ENCODE measurements at regions not wholly inside any gene's neighbourhood (a gene's known extent, or its start where the extent isn't known, plus 50 kb on each side); places are given as distances from the start of the nearest gene placed in this dataset.

DNA sequence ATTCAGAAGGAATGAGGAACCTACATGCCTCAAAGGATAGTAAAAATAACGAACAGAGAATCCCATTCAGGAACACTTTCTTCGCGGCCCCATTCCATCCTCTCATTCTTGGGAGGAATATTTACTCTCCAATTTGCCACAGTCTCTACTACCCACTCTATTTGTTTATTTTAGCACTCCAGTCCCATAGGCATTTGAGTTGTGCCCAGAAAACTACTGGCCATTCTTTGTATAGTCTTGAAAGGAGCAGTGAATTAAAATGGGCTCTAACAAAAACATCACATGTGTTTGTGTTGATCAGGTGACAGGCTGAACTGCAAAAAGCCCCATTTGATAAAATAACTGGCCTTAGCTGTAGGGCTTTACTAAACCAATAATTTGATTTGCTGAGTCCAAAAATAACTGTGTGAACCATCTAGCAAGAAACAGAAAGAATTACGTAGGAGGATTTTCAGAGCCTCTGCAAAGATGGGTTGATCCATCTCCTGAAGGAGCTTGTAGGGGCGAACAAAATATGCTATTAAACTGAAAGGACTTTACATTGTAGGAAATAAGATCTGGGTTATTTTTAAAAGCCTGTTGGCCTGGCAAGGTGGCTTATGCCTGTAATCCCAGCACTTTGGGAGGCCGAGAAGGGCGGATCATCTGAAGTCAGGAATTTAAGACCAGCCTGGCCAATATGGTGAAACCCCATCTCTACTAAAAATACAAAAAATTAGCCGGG lies 142.3 kb upstream of the CPNE8 start:
- DNase-seq (ENCODE audit: low spot score): no peak

GRCh38 chr12:39044754-39045153 lies 139.4 kb upstream of the CPNE8 start:
- DNase-seq (ENCODE audit: low spot score): no peak

DNA sequence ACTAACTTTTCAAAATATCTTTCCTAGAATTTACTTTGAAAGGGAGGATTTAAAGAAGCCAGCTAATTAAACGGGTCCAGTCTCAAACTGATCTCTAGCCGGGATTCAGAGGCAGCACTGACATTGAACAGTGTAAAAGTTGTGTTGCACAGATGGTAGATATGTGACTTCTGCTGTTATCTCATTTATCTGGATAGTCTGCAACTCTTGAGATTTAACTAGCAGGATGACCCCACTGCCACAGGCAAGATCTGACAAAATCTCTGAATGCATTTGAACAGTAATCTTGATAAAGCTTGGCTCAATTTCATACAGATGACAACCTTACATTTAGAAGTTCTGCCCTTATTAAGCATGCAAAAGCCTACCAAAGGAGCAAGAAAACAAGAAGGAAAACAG lies 138.0 kb upstream of the CPNE8 start:
- no peak for DNase-seq (ENCODE audit: low spot score)

GRCh38 chr12:39040275-39040674 lies 134.9 kb upstream of the CPNE8 start:
- no peak for DNase-seq (ENCODE audit: low spot score)

DNA sequence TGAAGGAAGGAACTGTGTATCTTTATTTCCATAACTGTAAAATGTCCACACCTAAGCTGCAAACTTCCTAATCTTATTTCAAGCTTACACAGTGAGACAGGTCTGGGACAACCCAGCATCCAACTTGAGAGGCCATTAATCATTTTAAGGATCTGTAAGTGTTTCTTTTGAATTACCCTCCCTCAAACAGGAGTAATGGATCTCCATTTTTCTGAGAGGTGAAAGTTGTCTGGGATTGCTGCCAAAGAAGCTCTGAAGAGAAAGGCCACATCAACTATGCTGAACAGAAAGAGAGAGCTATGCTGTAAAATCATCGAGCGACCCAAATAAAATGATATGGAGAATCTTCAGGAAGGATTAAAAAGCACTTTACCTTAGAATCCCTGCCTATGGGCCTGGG lies 131.7 kb upstream of the CPNE8 start:
- DNase-seq (ENCODE audit: low spot score): no peak

DNA sequence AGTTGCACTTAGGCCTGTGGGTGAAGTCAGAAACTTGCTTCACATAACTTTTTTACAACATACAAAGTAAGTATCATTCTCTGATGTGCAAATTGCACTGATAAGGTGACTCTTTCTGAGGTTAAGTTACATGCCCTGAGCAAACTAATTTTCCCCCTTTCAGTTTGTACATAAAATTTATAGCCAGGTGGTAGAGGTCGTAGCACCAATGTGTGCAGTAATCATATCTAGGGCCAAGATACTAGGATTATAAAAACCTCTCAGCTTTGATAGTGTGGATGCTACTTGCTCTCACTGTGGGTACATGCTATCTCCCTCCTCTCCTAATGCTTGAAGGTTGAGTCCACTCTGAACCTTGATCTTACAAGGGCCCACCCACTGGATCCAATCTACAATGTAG lies 130.7 kb upstream of the CPNE8 start:
- no peak for DNase-seq (ENCODE audit: low spot score)

GRCh38 chr12:39033782-39034181 lies 128.4 kb upstream of the CPNE8 start:
- DNase-seq (ENCODE audit: low spot score): no peak

- DNase-seq (ENCODE audit: low spot score): no peak
Measured at GRCh38 chr12:39032448-39032847, 127.1 kb upstream of the CPNE8 start.

DNA sequence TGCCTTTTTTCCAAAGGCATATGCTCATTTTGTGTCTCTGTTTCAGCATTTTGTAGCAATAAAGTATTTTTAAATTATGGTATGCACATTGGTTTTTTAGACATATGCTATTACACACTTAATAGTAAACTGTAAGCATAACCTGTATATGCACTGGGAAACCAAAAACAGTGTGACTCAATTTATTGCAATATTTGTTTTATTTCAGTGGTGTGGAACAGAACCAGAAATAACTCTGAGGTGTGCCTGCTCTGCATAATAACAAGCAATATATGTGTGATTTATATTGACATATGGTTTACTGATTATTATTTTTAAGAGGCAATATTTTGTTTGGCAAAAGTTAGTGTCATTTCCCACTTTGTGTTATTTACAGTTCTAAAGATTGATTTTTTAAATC lies 126.6 kb upstream of the CPNE8 start:
- DNase-seq (ENCODE audit: low spot score): no peak

GRCh38 chr12:39028382-39028781 lies 123.0 kb upstream of the CPNE8 start:
- no peak for DNase-seq (ENCODE audit: low spot score)

DNA sequence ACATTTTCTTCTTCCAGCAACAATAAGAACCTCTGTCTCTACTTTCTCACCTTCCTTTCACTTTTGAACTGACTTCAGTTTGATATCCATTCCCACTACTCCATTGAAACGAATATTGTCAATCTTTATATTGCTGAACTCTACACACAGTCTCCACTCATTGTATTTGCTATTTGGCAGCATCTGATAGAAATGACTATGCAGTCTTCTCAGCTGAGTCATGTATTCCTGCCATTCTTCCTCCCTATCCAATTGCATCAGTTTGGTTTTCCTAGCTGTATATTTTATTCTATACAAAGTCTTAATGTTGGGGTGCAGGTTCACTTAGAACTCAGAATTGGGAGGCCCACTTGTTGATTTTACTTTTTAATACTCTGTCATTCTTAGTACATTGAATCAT lies 107.5 kb upstream of the CPNE8 start:
- no peak for DNase-seq (ENCODE audit: low spot score)

GRCh38 chr12:39011166-39011565 lies 105.8 kb upstream of the CPNE8 start:
- DNase-seq (ENCODE audit: low spot score): no peak

- DNase-seq (ENCODE audit: low spot score): no peak
Measured at GRCh38 chr12:39010406-39010805, 105.0 kb upstream of the CPNE8 start.

DNA sequence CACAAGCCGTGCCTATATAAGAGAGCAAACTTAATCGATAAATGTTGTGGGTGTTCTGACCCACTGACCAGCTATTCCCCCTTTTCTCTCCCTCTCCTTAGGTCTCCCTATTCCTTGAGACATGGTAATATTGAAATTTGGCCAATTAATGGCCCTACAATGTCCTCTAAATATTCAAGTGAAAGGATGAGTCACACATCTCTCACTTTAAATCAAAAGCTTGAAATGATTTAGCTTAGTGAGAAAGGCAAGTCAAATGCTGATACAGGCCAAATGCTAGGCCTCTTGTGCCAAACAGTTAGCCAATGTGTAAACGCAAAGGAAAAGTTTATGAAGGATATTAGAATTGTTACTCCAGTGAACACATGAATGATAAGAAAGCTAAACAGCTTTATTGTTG lies 102.2 kb upstream of the CPNE8 start:
- DNase-seq (ENCODE audit: low spot score): no peak

GRCh38 chr12:39006286-39006685 lies 100.9 kb upstream of the CPNE8 start:
- no peak for DNase-seq (ENCODE audit: low spot score)

- no peak for DNase-seq (ENCODE audit: low spot score)
Measured at GRCh38 chr12:39005671-39006070, 100.3 kb upstream of the CPNE8 start.

DNA sequence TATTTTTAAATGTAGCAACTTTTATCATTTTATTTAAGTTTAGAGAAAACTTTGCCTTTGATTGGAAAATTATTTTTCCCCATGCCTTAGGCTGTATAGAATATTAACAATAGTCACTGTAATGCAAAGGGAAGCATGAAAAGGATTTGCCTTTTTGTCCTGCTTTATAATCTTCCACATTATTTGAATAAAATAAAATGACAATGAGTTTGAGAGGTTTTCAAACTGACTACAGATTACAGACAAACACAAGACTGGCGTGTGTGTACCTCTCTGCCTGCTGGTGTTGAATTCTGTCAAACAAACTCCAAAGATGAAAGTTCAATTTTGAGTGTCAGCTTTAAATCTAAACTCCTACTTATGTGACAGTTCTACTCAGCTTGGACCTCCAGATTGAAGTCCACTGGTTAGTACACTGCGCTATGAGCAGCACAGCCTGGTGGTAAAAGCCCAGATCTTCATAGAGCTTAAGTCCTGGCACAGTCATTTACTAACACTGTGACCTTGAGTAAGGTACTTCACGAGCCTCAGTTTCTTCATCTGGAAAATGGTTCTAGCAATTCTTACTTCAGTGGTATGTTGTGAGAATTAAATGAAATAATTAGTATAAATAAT lies 98.3 kb upstream of the CPNE8 start:
- DNase-seq (ENCODE audit: low spot score): no peak

- DNase-seq (ENCODE audit: low spot score): no peak
Measured at GRCh38 chr12:39000370-39000769, 95.0 kb upstream of the CPNE8 start.

DNA sequence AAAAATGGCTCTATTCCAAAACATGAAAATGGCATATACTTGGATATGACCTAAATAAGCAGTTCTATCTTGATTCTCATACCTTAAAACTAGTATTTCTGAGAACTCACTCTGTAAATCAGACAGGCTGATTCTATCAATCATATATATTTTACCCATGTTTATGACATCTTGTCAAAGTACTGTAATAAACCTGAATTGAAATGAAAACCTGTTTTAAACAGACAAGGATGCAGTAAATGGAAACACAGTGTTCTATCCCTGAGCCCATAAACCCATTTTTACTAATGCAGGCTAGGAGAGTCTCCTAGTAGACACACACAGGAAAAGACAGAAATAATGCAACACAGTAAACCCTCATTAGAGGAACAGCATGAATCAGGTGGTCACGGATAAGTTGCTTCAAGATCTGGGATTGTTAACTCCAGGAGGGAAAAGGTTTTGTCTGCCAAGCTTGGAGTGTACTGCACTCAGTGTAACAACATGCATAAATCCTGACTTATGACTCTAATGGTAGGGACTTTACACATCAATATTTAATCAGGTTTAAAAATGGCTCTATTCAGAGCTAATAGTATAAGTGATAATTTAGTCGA lies 93.6 kb upstream of the CPNE8 start:
- DNase-seq (ENCODE audit: low spot score): peak; percentile 28

DNA sequence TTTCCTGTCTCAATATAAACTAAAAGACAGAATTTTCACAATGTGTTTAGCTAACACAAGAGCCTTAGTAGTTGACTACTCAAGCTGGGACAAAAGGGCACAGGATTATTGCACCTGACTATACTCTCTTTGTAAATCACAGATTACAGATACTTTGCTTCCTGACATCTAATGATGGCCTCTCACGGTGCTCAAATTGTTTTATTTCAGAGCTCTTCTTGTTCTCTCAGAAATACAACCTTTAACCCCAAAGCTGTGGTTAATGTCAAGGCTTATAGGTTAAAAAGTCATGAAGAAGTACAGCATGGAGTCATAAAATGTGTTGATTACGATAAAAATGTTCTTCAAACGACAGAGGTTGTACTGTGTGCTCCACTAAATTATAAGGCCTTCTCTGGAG lies 89.9 kb upstream of the CPNE8 start:
- DNase-seq (ENCODE audit: low spot score): no peak

DNA sequence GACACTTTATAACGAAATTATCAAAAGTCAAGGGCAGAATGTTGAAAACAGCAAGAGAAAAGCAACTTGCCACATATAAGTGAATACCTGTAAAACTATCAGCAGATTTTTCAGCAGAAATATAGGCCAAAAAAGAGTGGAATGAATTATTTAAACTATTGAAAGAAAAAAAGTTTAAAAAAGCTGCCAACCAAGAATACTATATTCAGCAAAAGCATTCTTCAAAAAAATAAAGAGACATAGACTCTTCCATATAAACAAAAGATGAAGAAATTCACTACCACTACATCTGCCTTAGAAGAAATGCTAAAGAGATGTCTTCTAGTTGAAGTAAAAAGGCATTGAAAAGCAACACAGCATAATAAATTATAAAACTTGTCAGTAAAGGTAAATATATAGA lies 80.6 kb upstream of the CPNE8 start:
- no peak for DNase-seq (ENCODE audit: low spot score)

DNA sequence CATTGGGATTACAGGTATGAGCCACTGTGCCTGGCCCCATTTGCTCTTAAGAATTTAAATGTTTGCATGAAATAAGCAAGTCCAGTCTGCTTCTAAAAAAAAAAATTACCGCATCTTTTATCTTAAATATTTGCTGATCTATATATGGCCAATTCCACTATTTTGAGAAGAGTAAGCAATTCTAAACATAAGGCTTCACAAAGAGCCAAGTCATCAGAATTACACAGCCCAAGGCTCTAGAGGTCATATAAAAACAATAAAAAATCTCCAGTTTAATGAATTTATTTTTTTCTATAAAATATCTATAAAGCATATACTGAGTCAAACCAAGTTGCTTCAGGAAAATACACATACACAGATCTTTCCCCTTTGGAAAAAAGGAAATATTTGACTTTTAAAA lies 79.0 kb upstream of the CPNE8 start:
- no peak for DNase-seq (ENCODE audit: low spot score)

GRCh38 chr12:38983117-38983571 lies 77.8 kb upstream of the CPNE8 start:
- DNase-seq (ENCODE audit: low spot score): no peak

DNA sequence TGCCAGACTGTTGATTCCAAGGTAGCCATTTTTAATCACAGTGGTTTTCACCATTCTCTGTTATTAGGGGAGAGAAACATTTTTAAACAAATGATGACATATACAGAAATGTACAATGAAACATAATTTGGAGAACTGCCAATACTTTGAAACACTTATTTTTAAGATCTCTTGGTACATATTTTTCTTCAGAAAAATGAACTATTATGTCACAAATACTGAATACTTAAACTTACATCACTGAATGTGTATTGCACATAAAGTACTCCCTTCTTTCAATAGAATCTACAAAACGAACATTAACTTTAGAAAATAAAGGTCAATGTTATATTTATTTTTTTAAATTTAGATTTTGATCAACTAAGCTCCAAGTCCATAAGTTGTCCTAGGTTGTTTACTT lies 71.7 kb upstream of the CPNE8 start:
- DNase-seq (ENCODE audit: low spot score): no peak

All from iPS-NIHi11 (cell line).